LNCAP (cell line): ENCODE measurements at regions not wholly inside any gene's neighbourhood (a gene's known extent, or its start where the extent isn't known, plus 50 kb on each side); places are given as distances from the start of the nearest gene placed in this dataset.

Experiments
- CTCF ChIP-seq: fragments of 450-650 bp; IDR thresholded peaks from 2 replicates; pipeline ENCODE4 v1.5.1; 2017; ENCODE audit warnings: mild to moderate bottlenecking

DNA sequence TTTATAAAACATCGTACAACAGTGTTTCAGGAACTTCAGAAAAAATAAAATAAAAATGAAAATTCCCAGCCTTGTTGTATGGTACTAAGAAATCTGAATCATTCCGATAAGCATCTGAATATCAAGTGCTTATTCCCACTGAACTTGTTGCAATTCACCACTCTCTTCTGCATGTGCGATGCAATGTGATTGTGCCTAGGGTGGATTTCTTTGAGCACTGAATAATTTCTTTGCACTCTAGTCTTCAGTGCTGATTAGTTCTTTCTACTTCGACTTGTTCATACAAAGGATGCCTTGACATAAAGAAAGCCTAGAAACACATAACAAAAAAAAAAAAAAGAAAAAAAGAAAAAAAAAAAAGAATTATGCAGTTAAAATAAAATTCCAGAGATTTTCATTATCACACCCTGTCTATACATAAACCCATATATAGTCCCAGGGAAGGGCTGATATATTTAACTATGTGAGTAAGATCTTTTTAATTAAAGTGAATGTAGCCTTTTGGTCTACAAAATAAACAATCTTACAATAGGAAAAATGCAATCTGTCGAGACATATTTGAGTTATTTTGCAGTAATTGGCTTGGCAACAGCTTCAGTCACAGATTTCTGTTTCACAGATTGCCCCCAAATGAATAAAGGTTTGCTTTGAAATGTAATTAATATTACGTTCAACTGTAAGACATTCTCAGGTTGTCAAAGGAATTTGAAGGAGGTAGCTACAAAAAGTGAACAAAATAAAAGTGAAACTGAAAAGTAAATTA, 1118.9 kb upstream of the CELF2 start:
- no peak for TF ChIP-seq CTCF

DNA sequence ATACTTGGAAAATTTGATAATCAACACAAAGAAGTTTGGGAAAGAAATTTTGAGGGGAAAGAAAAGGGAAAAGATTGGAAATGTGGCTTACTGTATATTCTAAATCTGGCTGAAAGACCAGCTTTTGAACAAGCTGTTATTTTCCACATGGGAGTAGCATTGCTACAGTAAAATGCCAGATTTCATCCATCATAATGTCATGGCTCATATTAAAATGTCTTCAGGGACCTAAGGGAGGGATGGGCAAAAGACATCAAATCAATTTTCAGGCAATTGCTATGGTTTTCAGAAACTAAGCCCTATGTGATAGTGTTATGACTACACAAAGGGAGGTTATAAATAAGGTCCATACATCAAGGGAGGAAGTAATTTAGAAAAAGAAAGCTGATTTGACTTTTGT, 1116.9 kb upstream of the CELF2 start:
- TF ChIP-seq CTCF = no peak

DNA sequence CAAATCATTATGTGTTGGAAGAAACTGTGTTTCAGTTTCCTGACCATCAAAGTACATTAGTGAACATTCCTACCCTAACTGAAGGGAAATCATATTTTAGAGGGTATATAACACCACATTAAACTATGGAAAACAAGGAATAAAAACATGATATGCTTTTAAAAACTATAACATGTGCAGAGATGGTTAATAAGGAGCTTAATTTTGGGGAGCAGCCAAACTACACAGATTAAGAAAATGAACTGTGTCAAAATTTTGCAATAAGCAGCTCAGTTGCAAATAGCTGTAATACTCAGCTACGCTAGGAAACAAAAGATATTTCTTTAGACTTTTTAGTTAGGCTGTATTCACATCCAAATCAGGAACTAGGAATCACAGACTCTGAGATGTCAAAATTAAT, 1115.7 kb upstream of the CELF2 start:
- TF ChIP-seq CTCF = no peak

GRCh38 chr10:9910446-9910845, 1107.2 kb upstream of the CELF2 start:
- no peak for TF ChIP-seq CTCF

GRCh38 chr10:9911488-9911887, 1106.2 kb upstream of the CELF2 start:
- TF ChIP-seq CTCF = no peak

DNA sequence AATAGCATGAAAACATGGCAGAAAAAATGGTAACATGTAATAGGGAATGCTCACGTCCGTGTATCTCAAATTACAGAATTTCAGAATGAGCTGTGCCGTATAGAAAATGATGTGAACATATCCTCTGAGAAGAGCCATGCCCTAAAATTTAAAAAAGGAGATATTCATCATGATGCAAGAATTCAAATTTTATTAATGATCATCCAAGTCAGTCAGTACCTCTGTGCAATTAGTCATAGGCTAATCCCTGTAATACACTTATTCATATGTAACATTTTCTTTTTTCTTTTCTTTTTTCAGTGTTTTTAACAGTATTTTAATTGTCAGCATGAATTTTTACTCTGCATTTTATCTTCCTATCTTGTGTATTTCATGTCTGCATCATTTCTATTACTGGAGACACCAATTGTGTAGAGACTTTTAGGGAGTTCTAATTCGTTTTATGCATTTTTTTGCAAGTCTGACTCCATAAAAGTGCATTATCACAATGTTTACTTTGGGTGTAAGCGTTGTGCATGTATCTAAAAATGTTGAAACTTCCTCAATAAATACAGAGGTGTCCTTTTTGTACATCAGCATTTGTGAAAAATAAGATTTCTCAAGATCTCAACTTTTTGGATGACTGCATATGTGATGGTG, 1103.7 kb upstream of the CELF2 start:
- TF ChIP-seq CTCF = no peak

- TF ChIP-seq CTCF = no peak
Measured at GRCh38 chr10:9921544-9921943, 1096.1 kb upstream of the CELF2 start.
